ENCODE measurements at regions not wholly inside any gene's neighbourhood (a gene's known extent, or its start where the extent isn't known, plus 50 kb on each side); places are given as distances from the start of the nearest gene placed in this dataset.
"Not testable (repeated sequence)": the region's sequence is repeated elsewhere in the genome, so short reads cannot be mapped to it uniquely, and the experiment has no call there.

GRCh38 chrX:3504916-3505315 is 158.5 kb upstream of the MXRA5 start:
- intact Hi-C loops (cut with DNase I), result no loop called here
- no peaks in the 10 kb centered on the region for H3K27me3 ChIP-seq

GRCh38 chrX:3501833-3502535 is 155.5 kb upstream of the MXRA5 start:
- H3K27ac ChIP-seq, result no peak overlapping the region
- no peak overlapping the region for H3K4me3 ChIP-seq
- H3K9me3 ChIP-seq, result no peaks in the 10 kb centered on the region
- no peak for DNase-seq (ENCODE audit: low spot score in 2 of 2)
- no peaks in the 10 kb centered on the region for H3K27me3 ChIP-seq
- H3K36me3 ChIP-seq, result no peaks in the 10 kb centered on the region
- TF ChIP-seq CTCF (IDR thresholded peaks at IDR 0.05), result no peak
- intact Hi-C loops (cut with DNase I), result no loop called here
- H3K4me1 ChIP-seq, result no peaks in the 10 kb centered on the region

More at GRCh38 chrX:3504916-3505315, 158.5 kb upstream of the MXRA5 start:
- Histone ChIP-seq H3K4me3 (no peak overlapping the region), H3K4me1 (no peaks in the 10 kb centered on the region), H3K36me3 (no peaks in the 10 kb centered on the region), H3K27ac (no peak overlapping the region), H3K9me3 (no peaks in the 10 kb centered on the region)
- no peak for TF ChIP-seq CTCF (IDR thresholded peaks at IDR 0.05)
- DNase-seq (ENCODE audit: low spot score in 2 of 2), result no peak

GRCh38 chrX:3495836-3496769 is 149.7 kb upstream of the MXRA5 start:
- H3K27me3 ChIP-seq; H3K36me3 ChIP-seq; DNase-seq (ENCODE audit: low spot score in 2 of 2); H3K9me3 ChIP-seq; intact Hi-C loops (cut with DNase I); H3K4me3 ChIP-seq; H3K4me1 ChIP-seq; H3K27ac ChIP-seq: not testable (repeated sequence)

- H3K4me1 ChIP-seq, result no peaks in the 10 kb centered on the region
- no peaks in the 10 kb centered on the region for H3K36me3 ChIP-seq
- no peak overlapping the region for H3K4me3 ChIP-seq
- no peaks in the 10 kb centered on the region for H3K9me3 ChIP-seq
- DNase-seq (ENCODE audit: low spot score in 2 of 2), result no peak
- intact Hi-C loops (cut with DNase I), result no loop called here
- TF ChIP-seq CTCF (IDR thresholded peaks at IDR 0.05), result no peak
- H3K27me3 ChIP-seq, result no peaks in the 10 kb centered on the region
- no peak overlapping the region for H3K27ac ChIP-seq
Observed at GRCh38 chrX:3493605-3494004, 147.2 kb upstream of the MXRA5 start.

GRCh38 chrX:3485727-3486126 is 139.3 kb upstream of the MXRA5 start:
- H3K36me3 ChIP-seq, result no peaks in the 10 kb centered on the region
- H3K4me1 ChIP-seq, result no peaks in the 10 kb centered on the region
- no peak for DNase-seq (ENCODE audit: low spot score in 2 of 2)
- no peaks in the 10 kb centered on the region for H3K27me3 ChIP-seq
- H3K9me3 ChIP-seq, result no peaks in the 10 kb centered on the region
- no peak overlapping the region for H3K27ac ChIP-seq
- TF ChIP-seq CTCF (IDR thresholded peaks at IDR 0.05), result no peak
- intact Hi-C loops (cut with DNase I), result no loop called here
- no peak overlapping the region for H3K4me3 ChIP-seq

- Histone ChIP-seq H3K27ac (no peak overlapping the region), H3K36me3 (no peaks in the 10 kb centered on the region), H3K4me3 (no peak overlapping the region), H3K27me3 (no peaks in the 10 kb centered on the region), H3K9me3 (no peaks in the 10 kb centered on the region), H3K4me1 (no peaks in the 10 kb centered on the region)
- intact Hi-C loops (cut with DNase I), result no loop called here
- TF ChIP-seq CTCF (IDR thresholded peaks at IDR 0.05), result no peak
- DNase-seq (ENCODE audit: low spot score in 2 of 2), result no peak
Observed at GRCh38 chrX:3479026-3479425, 132.6 kb upstream of the MXRA5 start.

Data from ascending aorta (tissue), 2 donors.